ENCODE measurements at regions not wholly inside any gene's neighbourhood (a gene's known extent, or its start where the extent isn't known, plus 50 kb on each side); places are given as distances from the start of the nearest gene placed in this dataset.

GRCh38 chr10:11682267-11682683 is 59.9 kb upstream of the ECHDC3 start:
- Mint-ChIP-seq H3K36me3 (ENCODE audit: low read depth) (no peaks in the 10 kb centered on the region), H3K4me1 (peaks cover 92% of the 10 kb centered on the region), H3K27ac (peak overlapping the region; percentile 100), H3K9me3 (no peaks in the 10 kb centered on the region), H3K4me3 (peak overlapping the region; percentile 38), H3K27me3 (no peaks in the 10 kb centered on the region)
- ChIA-PET CTCF (interaction anchor here (1.2 kb wide), 1 partner anchor 16 kb away, joined by 4 read pairs; no protein-coding TSS in a partner anchor), POLR2A (interaction anchor here (0.5 to 8.6 kb wide), 12 partner anchors 14 to 368 kb away, joined by 3 to 85 read pairs (median 5); partner anchors contain the start of gene USP6NL)
- ATAC-seq (ENCODE audit: low read depth) (no peak), DNase-seq (no peak)
- no peak for TF ChIP-seq CTCF (IDR thresholded peaks at IDR 0.05)
- intact Hi-C loops (cut with micrococcal nuclease), result no loop called here

- ATAC-seq (ENCODE audit: low read depth), result no peak
- H3K4me1 Mint-ChIP-seq, result peaks cover 93% of the 10 kb centered on the region
- H3K27me3 Mint-ChIP-seq, result no peaks in the 10 kb centered on the region
- intact Hi-C loops (cut with micrococcal nuclease), result no loop called here
- POLR2A ChIA-PET, result interaction anchor here (1.0 to 1.3 kb wide), 2 partner anchors 18 to 62 kb away, joined by 3 to 4 read pairs; no protein-coding TSS in a partner anchor
- no peaks in the 10 kb centered on the region for H3K36me3 Mint-ChIP-seq (ENCODE audit: low read depth)
- H3K27ac Mint-ChIP-seq, result peak overlapping the region; percentile 100
- DNase-seq, result no peak
- no peak for TF ChIP-seq CTCF (IDR thresholded peaks at IDR 0.05)
- no peaks in the 10 kb centered on the region for H3K9me3 Mint-ChIP-seq
- CTCF ChIA-PET, result interaction anchor here (0.9 to 2.1 kb wide), 2 partner anchors 45 to 86 kb away, joined by 3 to 6 read pairs; no protein-coding TSS in a partner anchor
- H3K4me3 Mint-ChIP-seq, result no peak overlapping the region
These were observed 61.7 kb upstream of the ECHDC3 start for GRCh38 chr10:11680496-11680895.

GRCh38 chr10:11679946-11680345 is 62.2 kb upstream of the ECHDC3 start:
- Mint-ChIP-seq H3K36me3 (ENCODE audit: low read depth) (no peaks in the 10 kb centered on the region), H3K4me3 (no peak overlapping the region), H3K27ac (peak overlapping the region; percentile 100), H3K4me1 (peaks cover 94% of the 10 kb centered on the region), H3K9me3 (no peaks in the 10 kb centered on the region), H3K27me3 (no peaks in the 10 kb centered on the region)
- ChIA-PET CTCF (interaction anchor here (2.1 kb wide), 1 partner anchor 45 kb away, joined by 6 read pairs; no protein-coding TSS in a partner anchor), POLR2A (interaction anchor here (0.6 to 1.3 kb wide), 3 partner anchors 19 to 68 kb away, joined by 3 to 4 read pairs (median 3); no protein-coding TSS in a partner anchor)
- no peak for DNase-seq
- intact Hi-C loops (cut with micrococcal nuclease), result loop anchor here (5.0 kb wide), 1 partner anchor 32 kb away; no protein-coding TSS in a partner anchor
- no peak for TF ChIP-seq CTCF (IDR thresholded peaks at IDR 0.05)
- ATAC-seq (ENCODE audit: low read depth), result no peak

GRCh38 chr10:11678074-11678793 is 63.9 kb upstream of the ECHDC3 start:
- H3K27me3 Mint-ChIP-seq, result no peaks in the 10 kb centered on the region
- H3K9me3 Mint-ChIP-seq, result no peaks in the 10 kb centered on the region
- H3K4me1 Mint-ChIP-seq, result peaks cover 94% of the 10 kb centered on the region
- no peak for TF ChIP-seq CTCF (IDR thresholded peaks at IDR 0.05)
- DNase-seq (peak; percentile 51), ATAC-seq (ENCODE audit: low read depth) (peak; percentile 80)
- H3K4me3 Mint-ChIP-seq, result peak overlapping the region; percentile 77
- ChIA-PET CTCF (interaction anchor here (0.6 to 1.3 kb wide), 7 partner anchors 9 to 302 kb away, joined by 3 to 4 read pairs (median 3); no protein-coding TSS in a partner anchor), POLR2A (interaction anchor here (0.6 to 2.9 kb wide), 22 partner anchors 9 to 157 kb away, joined by 3 to 17 read pairs (median 4); partner anchors contain the start of gene USP6NL)
- intact Hi-C loops (cut with micrococcal nuclease), result loop anchor here (1.0 to 5.0 kb wide), 5 partner anchors 8 to 163 kb away; no protein-coding TSS in a partner anchor
- peak overlapping the region; percentile 94 for H3K27ac Mint-ChIP-seq
- H3K36me3 Mint-ChIP-seq (ENCODE audit: low read depth), result no peaks in the 10 kb centered on the region

GRCh38 chr10:11677480-11677879 is 64.7 kb upstream of the ECHDC3 start:
- H3K9me3 Mint-ChIP-seq, result no peaks in the 10 kb centered on the region
- no peak for TF ChIP-seq CTCF (IDR thresholded peaks at IDR 0.05)
- no peak for DNase-seq
- no peaks in the 10 kb centered on the region for H3K36me3 Mint-ChIP-seq (ENCODE audit: low read depth)
- peak overlapping the region; percentile 94 for H3K27ac Mint-ChIP-seq
- H3K4me3 Mint-ChIP-seq, result peak overlapping the region; percentile 77
- peaks cover 94% of the 10 kb centered on the region for H3K4me1 Mint-ChIP-seq
- ChIA-PET CTCF (interaction anchor here (0.6 to 1.3 kb wide), 6 partner anchors 9 to 301 kb away, joined by 3 to 4 read pairs (median 3); no protein-coding TSS in a partner anchor), POLR2A (interaction anchor here (0.6 to 2.9 kb wide), 17 partner anchors 8 to 156 kb away, joined by 3 to 17 read pairs (median 6); partner anchors contain the start of gene USP6NL)
- peak; percentile 37 for ATAC-seq (ENCODE audit: low read depth)
- intact Hi-C loops (cut with micrococcal nuclease), result loop anchor here (5.0 kb wide), 1 partner anchor 35 kb away; no protein-coding TSS in a partner anchor
- H3K27me3 Mint-ChIP-seq, result no peaks in the 10 kb centered on the region

Data from activated B cell treated with CpG ODN at 0.5 μM for 24 hours (primary cell).